Panc1 (cell line): ENCODE measurements at regions not wholly inside any gene's neighbourhood (a gene's known extent, or its start where the extent isn't known, plus 50 kb on each side); places are given as distances from the start of the nearest gene placed in this dataset.

Experiments
- TF ChIP-seq, protein P1 (sequence below): fragments of 450-650 bp; IDR thresholded peaks from 2 replicates; pipeline ENCODE4 v1.5.1; 2017; ENCODE audit warnings: mild to moderate bottlenecking
- TF ChIP-seq, protein P2 (sequence below), 2 experiments: IDR thresholded peaks; 2 replicates each; pipeline ENCODE4 v1.6.1; 2011 to 2012; ENCODE audit warnings: low read depth in 2 of 2, control low read depth in 1 of 2, low read length in 1 of 2, mild to moderate bottlenecking in 1 of 2, moderate library complexity in 1 of 2; ENCODE audit not compliant: insufficient read depth in 1 of 2

DNA sequence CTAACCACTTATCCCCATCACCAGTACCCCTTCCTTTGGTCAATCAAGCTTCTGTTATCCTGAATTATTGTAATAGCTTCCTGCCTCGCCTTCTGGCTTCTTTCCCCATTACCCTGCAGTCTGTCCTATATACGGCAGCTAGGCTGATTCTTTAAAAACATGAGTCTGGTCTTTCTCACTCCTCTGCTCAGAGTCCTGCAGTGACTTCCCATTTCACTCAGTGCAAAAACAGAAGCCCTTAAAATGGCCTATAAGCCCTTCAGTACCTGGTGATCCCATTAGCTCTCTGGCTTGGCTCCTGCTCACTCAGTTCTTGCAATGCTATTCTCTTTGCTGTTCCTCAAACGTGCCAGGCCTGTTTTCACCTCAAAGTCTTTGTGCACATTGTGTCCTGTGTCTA is 58.4 kb downstream of the JRKL start:
- TF ChIP-seq, protein P1, sequence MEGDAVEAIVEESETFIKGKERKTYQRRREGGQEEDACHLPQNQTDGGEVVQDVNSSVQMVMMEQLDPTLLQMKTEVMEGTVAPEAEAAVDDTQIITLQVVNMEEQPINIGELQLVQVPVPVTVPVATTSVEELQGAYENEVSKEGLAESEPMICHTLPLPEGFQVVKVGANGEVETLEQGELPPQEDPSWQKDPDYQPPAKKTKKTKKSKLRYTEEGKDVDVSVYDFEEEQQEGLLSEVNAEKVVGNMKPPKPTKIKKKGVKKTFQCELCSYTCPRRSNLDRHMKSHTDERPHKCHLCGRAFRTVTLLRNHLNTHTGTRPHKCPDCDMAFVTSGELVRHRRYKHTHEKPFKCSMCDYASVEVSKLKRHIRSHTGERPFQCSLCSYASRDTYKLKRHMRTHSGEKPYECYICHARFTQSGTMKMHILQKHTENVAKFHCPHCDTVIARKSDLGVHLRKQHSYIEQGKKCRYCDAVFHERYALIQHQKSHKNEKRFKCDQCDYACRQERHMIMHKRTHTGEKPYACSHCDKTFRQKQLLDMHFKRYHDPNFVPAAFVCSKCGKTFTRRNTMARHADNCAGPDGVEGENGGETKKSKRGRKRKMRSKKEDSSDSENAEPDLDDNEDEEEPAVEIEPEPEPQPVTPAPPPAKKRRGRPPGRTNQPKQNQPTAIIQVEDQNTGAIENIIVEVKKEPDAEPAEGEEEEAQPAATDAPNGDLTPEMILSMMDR: no peak
- TF ChIP-seq, protein P2, sequence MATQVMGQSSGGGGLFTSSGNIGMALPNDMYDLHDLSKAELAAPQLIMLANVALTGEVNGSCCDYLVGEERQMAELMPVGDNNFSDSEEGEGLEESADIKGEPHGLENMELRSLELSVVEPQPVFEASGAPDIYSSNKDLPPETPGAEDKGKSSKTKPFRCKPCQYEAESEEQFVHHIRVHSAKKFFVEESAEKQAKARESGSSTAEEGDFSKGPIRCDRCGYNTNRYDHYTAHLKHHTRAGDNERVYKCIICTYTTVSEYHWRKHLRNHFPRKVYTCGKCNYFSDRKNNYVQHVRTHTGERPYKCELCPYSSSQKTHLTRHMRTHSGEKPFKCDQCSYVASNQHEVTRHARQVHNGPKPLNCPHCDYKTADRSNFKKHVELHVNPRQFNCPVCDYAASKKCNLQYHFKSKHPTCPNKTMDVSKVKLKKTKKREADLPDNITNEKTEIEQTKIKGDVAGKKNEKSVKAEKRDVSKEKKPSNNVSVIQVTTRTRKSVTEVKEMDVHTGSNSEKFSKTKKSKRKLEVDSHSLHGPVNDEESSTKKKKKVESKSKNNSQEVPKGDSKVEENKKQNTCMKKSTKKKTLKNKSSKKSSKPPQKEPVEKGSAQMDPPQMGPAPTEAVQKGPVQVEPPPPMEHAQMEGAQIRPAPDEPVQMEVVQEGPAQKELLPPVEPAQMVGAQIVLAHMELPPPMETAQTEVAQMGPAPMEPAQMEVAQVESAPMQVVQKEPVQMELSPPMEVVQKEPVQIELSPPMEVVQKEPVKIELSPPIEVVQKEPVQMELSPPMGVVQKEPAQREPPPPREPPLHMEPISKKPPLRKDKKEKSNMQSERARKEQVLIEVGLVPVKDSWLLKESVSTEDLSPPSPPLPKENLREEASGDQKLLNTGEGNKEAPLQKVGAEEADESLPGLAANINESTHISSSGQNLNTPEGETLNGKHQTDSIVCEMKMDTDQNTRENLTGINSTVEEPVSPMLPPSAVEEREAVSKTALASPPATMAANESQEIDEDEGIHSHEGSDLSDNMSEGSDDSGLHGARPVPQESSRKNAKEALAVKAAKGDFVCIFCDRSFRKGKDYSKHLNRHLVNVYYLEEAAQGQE (IDR thresholded peaks at IDR 0.05; ENCODE audit: insufficient read depth in 1 of 2, low read depth in 2 of 2, low read length in 1 of 2): no peak
